ENCODE measurements at regions not wholly inside any gene's neighbourhood (a gene's known extent, or its start where the extent isn't known, plus 50 kb on each side); places are given as distances from the start of the nearest gene placed in this dataset.

DNA sequence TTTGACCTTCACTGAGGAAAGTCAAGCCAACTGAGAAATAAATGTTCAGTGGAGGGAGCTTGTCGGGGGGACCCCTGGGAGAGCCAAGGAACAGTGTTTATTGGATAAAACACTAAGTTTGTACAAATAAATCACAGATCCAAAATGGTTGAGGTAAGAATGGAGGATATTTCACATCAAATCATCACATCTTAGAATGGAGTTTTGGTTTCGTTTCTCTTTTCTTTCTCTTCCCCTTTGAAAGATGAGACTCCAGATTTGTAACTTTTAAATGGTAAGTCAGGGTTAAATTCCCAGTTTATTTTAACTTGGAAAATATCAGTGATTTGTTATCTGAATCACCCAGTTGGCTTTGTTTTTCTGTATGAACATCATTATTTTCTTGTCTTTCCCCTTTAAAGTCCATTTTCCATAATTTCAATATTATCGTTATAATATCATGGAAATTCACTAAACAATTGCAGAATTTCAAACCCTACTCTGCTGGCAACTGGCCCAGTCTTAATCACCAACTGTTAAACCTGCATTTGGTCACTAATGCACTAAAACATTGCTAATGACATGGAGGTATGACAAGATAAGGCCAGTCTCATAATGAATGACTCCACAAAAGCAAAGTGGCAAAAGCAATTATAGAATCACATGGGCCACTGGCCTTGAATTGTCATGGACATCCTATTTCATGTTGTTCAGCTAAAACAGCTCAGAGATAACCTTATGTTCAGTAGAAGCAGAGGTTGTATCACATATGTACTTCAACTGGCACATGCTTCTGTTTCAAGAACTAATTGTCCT lies 295.1 kb downstream of the SHOX2 start:
- Histone ChIP-seq H3K27ac (ENCODE audit: low read length) (no peak overlapping the region), H2AFZ (ENCODE audit: low read depth, low read length) (no peak overlapping the region), H3K27me3 (ENCODE audit: insufficient read depth, low read length, poor library complexity) (no peaks in the 10 kb centered on the region), H3K79me2 (ENCODE audit: insufficient read depth, low read length) (no peaks in the 10 kb centered on the region), H3K36me3 (ENCODE audit: insufficient read depth, low read length) (no peaks in the 10 kb centered on the region), H3K4me2 (ENCODE audit: insufficient read depth, low read length) (no peak overlapping the region), H3K4me3 (ENCODE audit: low read depth in 1 of 2, low read length in 2 of 2) (no peak overlapping the region), H3K4me1 (ENCODE audit: insufficient read depth, low read length) (no peaks in the 10 kb centered on the region), H3K9me3 (ENCODE audit: insufficient read depth, low read length, severe bottlenecking) (no peaks in the 10 kb centered on the region), H4K20me1 (ENCODE audit: insufficient read depth, low read length) (no peaks in the 10 kb centered on the region), H3K9ac (ENCODE audit: low read depth, low read length) (no peak overlapping the region)
- DNase-seq, result no peak
- ATAC-seq (ENCODE audit: insufficient read depth, low read depth), result no peak
- TF ChIP-seq, protein P1, sequence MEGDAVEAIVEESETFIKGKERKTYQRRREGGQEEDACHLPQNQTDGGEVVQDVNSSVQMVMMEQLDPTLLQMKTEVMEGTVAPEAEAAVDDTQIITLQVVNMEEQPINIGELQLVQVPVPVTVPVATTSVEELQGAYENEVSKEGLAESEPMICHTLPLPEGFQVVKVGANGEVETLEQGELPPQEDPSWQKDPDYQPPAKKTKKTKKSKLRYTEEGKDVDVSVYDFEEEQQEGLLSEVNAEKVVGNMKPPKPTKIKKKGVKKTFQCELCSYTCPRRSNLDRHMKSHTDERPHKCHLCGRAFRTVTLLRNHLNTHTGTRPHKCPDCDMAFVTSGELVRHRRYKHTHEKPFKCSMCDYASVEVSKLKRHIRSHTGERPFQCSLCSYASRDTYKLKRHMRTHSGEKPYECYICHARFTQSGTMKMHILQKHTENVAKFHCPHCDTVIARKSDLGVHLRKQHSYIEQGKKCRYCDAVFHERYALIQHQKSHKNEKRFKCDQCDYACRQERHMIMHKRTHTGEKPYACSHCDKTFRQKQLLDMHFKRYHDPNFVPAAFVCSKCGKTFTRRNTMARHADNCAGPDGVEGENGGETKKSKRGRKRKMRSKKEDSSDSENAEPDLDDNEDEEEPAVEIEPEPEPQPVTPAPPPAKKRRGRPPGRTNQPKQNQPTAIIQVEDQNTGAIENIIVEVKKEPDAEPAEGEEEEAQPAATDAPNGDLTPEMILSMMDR (IDR thresholded peaks at IDR 0.05; ENCODE audit: borderline replicate concordance, extremely low read depth, low read length, poor library complexity, severe bottlenecking), result no peak
- no peak for TF ChIP-seq EZH2 (IDR thresholded peaks at IDR 0.05; ENCODE audit: borderline replicate concordance, low read depth, low read length, severe bottlenecking)

DNA sequence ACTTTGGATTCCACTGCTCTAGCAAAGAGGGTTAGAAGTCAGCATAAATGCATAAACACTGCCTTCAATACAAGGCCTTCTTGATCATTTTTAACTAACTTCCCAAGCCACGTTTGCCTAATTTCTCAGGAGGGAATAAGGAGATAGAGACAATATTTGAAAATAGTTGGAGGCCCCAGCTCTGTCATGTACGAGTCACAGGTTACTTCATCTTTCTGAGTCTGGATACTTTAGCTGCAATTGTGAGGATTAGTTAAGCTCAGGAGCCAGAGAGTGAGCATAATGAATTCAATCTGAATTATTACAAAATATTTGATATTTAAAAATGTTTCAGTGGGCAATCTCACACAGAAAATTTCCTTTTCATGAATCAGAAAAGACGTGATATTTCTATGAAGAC lies 298.9 kb downstream of the SHOX2 start:
- no peak overlapping the region for H3K4me3 ChIP-seq (ENCODE audit: low read depth in 1 of 2, low read length in 2 of 2)
- no peak overlapping the region for H3K27ac ChIP-seq (ENCODE audit: low read length)
- H3K9ac ChIP-seq (ENCODE audit: low read depth, low read length), result no peak overlapping the region
- no peaks in the 10 kb centered on the region for H3K9me3 ChIP-seq (ENCODE audit: insufficient read depth, low read length, severe bottlenecking)
- no peak for TF ChIP-seq EZH2 (IDR thresholded peaks at IDR 0.05; ENCODE audit: borderline replicate concordance, low read depth, low read length, severe bottlenecking)
- TF ChIP-seq, protein P1 (IDR thresholded peaks at IDR 0.05; ENCODE audit: borderline replicate concordance, extremely low read depth, low read length, poor library complexity, severe bottlenecking), result no peak
- H2AFZ ChIP-seq (ENCODE audit: low read depth, low read length), result no peak overlapping the region
- DNase-seq, result no peak
- H4K20me1 ChIP-seq (ENCODE audit: insufficient read depth, low read length), result no peaks in the 10 kb centered on the region
- H3K4me2 ChIP-seq (ENCODE audit: insufficient read depth, low read length), result no peak overlapping the region
- no peaks in the 10 kb centered on the region for H3K4me1 ChIP-seq (ENCODE audit: insufficient read depth, low read length)
- ATAC-seq (ENCODE audit: insufficient read depth, low read depth), result no peak
- no peaks in the 10 kb centered on the region for H3K27me3 ChIP-seq (ENCODE audit: insufficient read depth, low read length, poor library complexity)
- H3K36me3 ChIP-seq (ENCODE audit: insufficient read depth, low read length), result no peaks in the 10 kb centered on the region
- no peaks in the 10 kb centered on the region for H3K79me2 ChIP-seq (ENCODE audit: insufficient read depth, low read length)

DNA sequence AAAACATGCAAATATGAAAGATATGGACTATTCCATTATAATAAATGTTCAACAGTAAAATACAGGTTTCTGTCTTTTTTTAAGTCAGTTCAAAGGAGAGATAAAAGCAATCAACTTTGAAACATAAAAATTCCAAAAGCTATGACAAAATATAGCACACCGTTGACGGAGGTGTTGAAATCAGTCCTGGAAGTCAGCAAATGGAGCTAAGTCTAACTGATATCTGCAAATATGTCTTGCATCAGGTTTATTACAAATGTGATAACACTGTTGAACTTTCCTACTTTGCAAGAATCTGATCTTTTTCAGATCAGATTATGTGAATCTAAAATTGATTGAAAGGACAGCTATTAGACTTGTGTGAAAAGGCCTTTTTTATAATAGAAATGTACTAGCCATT lies 300.7 kb downstream of the SHOX2 start:
- H3K27ac ChIP-seq (ENCODE audit: low read length), result no peak overlapping the region

More for the DNA sequence above, 300.7 kb downstream of the SHOX2 start:
- no peaks in the 10 kb centered on the region for H3K9me3 ChIP-seq (ENCODE audit: insufficient read depth, low read length, severe bottlenecking)
- no peak for DNase-seq
- no peak for TF ChIP-seq EZH2 (IDR thresholded peaks at IDR 0.05; ENCODE audit: borderline replicate concordance, low read depth, low read length, severe bottlenecking)
- TF ChIP-seq, protein P1 (IDR thresholded peaks at IDR 0.05; ENCODE audit: borderline replicate concordance, extremely low read depth, low read length, poor library complexity, severe bottlenecking), result no peak
- no peaks in the 10 kb centered on the region for H3K4me1 ChIP-seq (ENCODE audit: insufficient read depth, low read length)
- no peaks in the 10 kb centered on the region for H4K20me1 ChIP-seq (ENCODE audit: insufficient read depth, low read length)
- H3K36me3 ChIP-seq (ENCODE audit: insufficient read depth, low read length), result no peaks in the 10 kb centered on the region
- H3K9ac ChIP-seq (ENCODE audit: low read depth, low read length), result no peak overlapping the region
- H3K4me2 ChIP-seq (ENCODE audit: insufficient read depth, low read length), result no peak overlapping the region
- H3K27me3 ChIP-seq (ENCODE audit: insufficient read depth, low read length, poor library complexity), result no peaks in the 10 kb centered on the region
- no peak overlapping the region for H3K4me3 ChIP-seq (ENCODE audit: low read depth in 1 of 2, low read length in 2 of 2)
- no peak for ATAC-seq (ENCODE audit: insufficient read depth, low read depth)
- no peaks in the 10 kb centered on the region for H3K79me2 ChIP-seq (ENCODE audit: insufficient read depth, low read length)
- no peak overlapping the region for H2AFZ ChIP-seq (ENCODE audit: low read depth, low read length)
